Thymus (tissue), 11 donors: ENCODE measurements at regions not wholly inside any gene's neighbourhood (a gene's known extent, or its start where the extent isn't known, plus 50 kb on each side); places are given as distances from the start of the nearest gene placed in this dataset.

Source experiments
- DNase-seq, 9 donors: peaks; one replicate each; pipeline ENCODE4 v3.0.0-alpha.2; 2013; ENCODE audit warnings: low spot score in 9 of 9, low read depth in 6 of 9, missing footprints in 1 of 9
- H3K27ac ChIP-seq, 2 donors: one replicate each; pipeline ENCODE4 v1.5.1; 2013; ENCODE audit warnings: control low read depth in 1 of 2, low read depth in 1 of 2, low read length in 1 of 2, mild to moderate bottlenecking in 1 of 2, moderate library complexity in 1 of 2
- H3K27me3 ChIP-seq, 2 donors: one replicate each; pipeline ENCODE4 v1.5.1; 2013; ENCODE audit warnings: low read length in 1 of 2; ENCODE audit not compliant: control insufficient read depth in 2 of 2, insufficient read depth in 1 of 2
- H3K36me3 ChIP-seq, 2 donors: one replicate each; pipeline ENCODE4 v1.5.1; 2013; ENCODE audit warnings: low read length in 1 of 2, mild to moderate bottlenecking in 1 of 2, moderate library complexity in 1 of 2; ENCODE audit not compliant: control insufficient read depth in 2 of 2, insufficient read depth in 2 of 2
- H3K4me1 ChIP-seq, 2 donors: one replicate each; pipeline ENCODE4 v1.5.1; 2013; ENCODE audit warnings: low read length in 2 of 2; ENCODE audit not compliant: control insufficient read depth in 2 of 2, insufficient read depth in 2 of 2
- H3K4me3 ChIP-seq, 2 donors: one replicate each; pipeline ENCODE4 v1.5.1; 2013; ENCODE audit warnings: low read length in 2 of 2, control low read depth in 1 of 2, mild to moderate bottlenecking in 1 of 2
- H3K9me3 ChIP-seq, 2 donors: one replicate each; pipeline ENCODE4 v1.5.1; 2013; ENCODE audit warnings: low read length in 1 of 2, mild to moderate bottlenecking in 1 of 2; ENCODE audit not compliant: control insufficient read depth in 2 of 2, insufficient read depth in 1 of 2
- WGBS: extraction: QIAGEN DNeasy Blood & Tissue Kit; methylation state at CpG from one replicate; pipeline ENCODE4 v1.1.7; 2013; 5-methylcytosine and 5-hydroxymethylcytosine counted together
- donor health status: healthy.

DNA sequence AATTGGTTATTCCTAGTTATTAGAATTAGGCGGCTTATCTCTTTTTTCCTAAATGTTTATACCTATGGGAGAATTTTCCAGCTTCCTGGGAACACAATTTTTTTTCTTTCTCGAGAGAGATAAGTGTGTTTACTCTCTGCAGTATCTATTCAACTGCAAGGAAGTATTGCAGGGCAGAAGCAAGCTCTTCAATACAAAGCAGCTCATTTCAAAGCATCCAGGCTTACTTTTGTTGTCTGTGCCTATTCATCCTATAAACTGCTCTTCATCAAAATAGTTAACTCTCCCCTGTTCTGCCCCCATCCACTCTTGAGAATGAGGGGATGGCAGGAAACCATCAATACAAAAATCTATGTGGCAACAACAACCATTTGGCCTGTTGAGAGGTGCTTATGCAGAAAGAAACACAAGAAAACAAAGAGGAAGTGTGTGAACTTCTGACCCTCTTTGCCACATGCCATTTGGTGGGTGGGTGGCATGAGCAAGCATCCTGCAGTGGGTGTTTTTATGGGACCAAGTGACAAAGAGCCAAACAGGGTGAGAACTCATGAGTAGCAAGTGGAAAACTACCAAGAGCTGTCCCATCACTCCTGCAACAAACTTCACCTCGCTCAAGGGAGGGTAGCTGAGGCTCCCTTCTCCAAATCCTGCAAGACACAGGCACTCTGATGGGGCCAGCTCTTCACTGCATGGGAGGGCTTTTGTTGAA lies 50.6 kb upstream of the MRPS6 start:
- peak overlapping the region in 1 of 2 donors; percentile 7 for H3K27ac ChIP-seq
- no peaks in the 10 kb centered on the region for H3K27me3 ChIP-seq
- peak in 3 of 9 donors; percentile 11 to 57 (median 40) for DNase-seq
- peaks cover 0 to 4% of the 10 kb centered on the region in 2 donors for H3K9me3 ChIP-seq
- H3K4me3 ChIP-seq = no peak overlapping the region
- H3K36me3 ChIP-seq = no peaks in the 10 kb centered on the region
- peaks cover 3 to 14% of the 10 kb centered on the region in 2 donors for H3K4me1 ChIP-seq
- 63% methylated on average over 3 of the region's 3 CpGs for WGBS

DNA sequence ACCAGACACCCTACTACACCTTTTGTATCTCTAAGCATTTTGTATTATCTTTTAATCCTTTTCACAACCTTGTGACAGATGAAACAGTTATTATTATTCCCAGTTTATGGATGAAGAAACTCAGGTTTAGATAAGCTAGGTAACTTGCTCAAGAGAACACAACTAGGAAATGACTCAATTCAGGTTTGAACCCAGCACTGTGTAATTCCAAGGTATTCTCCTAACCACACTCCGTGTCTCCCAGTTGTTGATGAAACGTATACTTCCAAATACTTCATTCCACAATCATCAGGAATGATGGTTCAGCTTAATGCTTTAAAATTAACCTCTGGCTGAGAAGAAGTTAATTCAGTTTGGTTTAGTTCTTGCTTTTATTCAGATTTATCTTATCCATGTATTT lies 51.7 kb upstream of the MRPS6 start:
- H3K9me3 ChIP-seq = no peaks in the 10 kb centered on the region
- WGBS = 98% methylated on average over 2 of the region's 2 CpGs
- DNase-seq = no peak
- no peaks in the 10 kb centered on the region for H3K36me3 ChIP-seq
- peaks cover 3 to 14% of the 10 kb centered on the region in 2 donors for H3K4me1 ChIP-seq
- H3K4me3 ChIP-seq = no peak overlapping the region
- H3K27ac ChIP-seq = no peak overlapping the region
- no peaks in the 10 kb centered on the region for H3K27me3 ChIP-seq

DNA sequence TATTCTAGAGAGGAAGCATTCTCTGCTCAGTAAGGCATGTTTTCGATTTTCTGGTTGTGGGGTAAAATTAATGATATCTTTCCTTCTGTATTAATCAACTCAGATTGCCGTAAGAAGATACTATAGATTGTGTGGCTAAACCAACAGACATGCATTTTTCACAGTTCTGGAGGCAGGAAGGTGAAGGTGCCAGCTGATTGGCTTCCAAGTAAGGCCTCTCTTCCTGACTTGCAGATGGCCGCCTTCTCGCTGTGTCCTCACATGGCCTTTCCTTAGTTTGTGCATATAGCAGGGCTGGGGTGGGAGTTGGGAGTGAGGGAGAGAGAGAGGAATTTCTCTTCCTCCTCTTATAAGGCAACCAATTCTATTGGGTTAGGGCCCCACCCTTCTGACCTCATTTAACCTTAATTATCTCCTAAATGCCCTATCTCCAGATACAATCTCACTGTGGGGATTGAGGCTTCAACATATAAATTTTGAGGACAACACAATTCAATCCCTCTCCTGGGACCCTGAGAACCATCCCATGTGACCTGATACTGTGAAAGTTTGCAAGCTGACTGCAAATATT lies 52.3 kb upstream of the MRPS6 start:
- no peak overlapping the region for H3K27ac ChIP-seq
- no peaks in the 10 kb centered on the region for H3K27me3 ChIP-seq
- WGBS = 95% methylated on average over 4 of the region's 4 CpGs

DNA sequence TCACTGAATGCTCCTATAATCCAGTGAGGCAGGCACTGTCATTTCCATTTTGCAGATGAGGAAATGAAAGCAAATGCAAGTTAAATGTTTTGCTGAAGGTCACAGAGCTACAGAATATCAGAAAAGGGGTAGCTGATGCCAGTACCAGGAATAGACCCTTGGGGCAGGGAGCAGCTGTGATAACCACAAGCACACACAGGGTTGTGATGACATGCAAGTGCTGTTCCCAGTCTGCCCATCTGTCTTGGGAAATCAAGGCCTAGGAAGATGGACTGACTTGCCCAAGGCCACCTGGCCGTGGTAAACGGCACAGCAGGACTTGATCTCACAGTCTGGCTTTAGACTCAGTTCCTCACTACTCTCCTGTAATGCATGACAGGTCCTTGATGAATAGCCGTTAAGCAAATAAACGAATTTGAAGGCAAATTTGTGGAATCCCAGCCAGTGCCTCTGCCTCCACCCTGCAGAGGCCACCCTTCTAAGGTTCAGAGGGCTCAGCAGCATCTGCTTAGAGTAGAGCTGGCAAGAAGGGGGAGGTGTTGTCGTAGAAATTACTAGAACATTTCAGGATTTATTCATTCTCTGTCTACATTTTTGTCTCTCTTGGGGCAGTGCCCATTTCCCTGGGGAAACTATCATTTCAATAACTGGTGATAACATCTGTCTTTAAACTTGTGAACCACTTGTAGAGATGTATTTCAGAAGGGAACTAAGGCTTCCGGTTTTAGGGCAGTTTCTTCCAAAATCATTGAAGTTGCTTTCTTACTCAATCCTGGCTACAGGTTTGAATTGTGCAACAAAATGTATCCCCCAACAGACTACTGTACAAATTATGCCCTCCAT lies 53.2 kb upstream of the MRPS6 start:
- peak overlapping the region in 1 of 2 donors; percentile 18 for H3K27ac ChIP-seq
- no peaks in the 10 kb centered on the region for H3K36me3 ChIP-seq
- no peak overlapping the region for H3K4me3 ChIP-seq
- no peaks in the 10 kb centered on the region for H3K27me3 ChIP-seq
- DNase-seq = peak in 4 of 9 donors; percentile 9 to 45 (median 14)
- no peaks in the 10 kb centered on the region for H3K9me3 ChIP-seq
- WGBS = 65% methylated on average over 6 of the region's 6 CpGs
- H3K4me1 ChIP-seq = peaks cover 3 to 14% of the 10 kb centered on the region in 2 donors

More for the DNA sequence above, 52.3 kb upstream of the MRPS6 start:
- Histone ChIP-seq H3K4me1 (peaks cover 3 to 14% of the 10 kb centered on the region in 2 donors), H3K36me3 (no peaks in the 10 kb centered on the region), H3K9me3 (no peaks in the 10 kb centered on the region), H3K4me3 (no peak overlapping the region)
- DNase-seq = no peak

DNA sequence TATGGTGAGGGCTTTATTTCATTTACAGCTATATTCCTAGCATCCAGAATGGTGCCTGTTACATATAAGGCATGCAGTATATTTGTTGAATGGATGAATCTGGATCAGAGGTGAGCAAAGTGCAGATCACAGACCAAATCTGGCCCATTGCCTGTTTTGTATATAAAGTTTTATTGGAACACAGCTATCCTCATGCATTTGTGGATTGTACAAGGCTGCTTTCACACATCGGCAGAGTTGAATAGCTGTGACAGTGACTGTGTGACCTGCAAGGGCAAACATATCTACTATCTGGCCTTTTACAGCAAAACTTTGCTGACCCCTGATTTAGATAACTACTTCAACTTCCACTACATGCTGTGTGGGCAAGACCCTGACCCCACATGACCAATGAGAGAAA lies 54.0 kb upstream of the MRPS6 start:
- WGBS = 90% methylated on average over 1 of the region's 1 CpG
- no peak for DNase-seq
- H3K9me3 ChIP-seq = no peaks in the 10 kb centered on the region
- no peaks in the 10 kb centered on the region for H3K27me3 ChIP-seq
- no peaks in the 10 kb centered on the region for H3K36me3 ChIP-seq
- H3K27ac ChIP-seq = no peak overlapping the region
- H3K4me3 ChIP-seq = no peak overlapping the region
- peaks cover 3 to 14% of the 10 kb centered on the region in 2 donors for H3K4me1 ChIP-seq

DNA sequence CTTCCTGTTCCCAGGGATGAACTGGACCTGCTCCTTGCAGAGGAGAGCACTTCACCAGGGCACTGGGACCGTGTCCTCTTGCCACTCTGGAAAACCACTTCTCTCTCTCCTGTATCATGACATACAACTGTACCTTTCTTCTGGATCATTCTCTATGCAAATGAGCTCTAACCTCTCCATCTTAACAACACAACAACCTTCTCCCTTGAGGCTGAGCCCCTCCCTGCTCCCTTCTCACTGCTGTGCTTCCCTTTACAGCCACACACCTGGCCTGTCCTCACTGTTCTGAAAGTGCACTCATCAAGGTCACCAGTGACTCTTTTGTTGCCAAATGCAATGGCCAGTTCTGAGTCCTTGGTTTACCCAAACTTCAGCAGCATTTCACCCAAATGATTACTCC lies 54.5 kb upstream of the MRPS6 start:
- no peak for DNase-seq
- 98% methylated on average over 1 of the region's 1 CpG for WGBS
- Histone ChIP-seq H3K27me3 (no peaks in the 10 kb centered on the region), H3K4me1 (peaks cover 3 to 14% of the 10 kb centered on the region in 2 donors), H3K27ac (no peak overlapping the region), H3K36me3 (no peaks in the 10 kb centered on the region), H3K9me3 (no peaks in the 10 kb centered on the region), H3K4me3 (no peak overlapping the region)

DNA sequence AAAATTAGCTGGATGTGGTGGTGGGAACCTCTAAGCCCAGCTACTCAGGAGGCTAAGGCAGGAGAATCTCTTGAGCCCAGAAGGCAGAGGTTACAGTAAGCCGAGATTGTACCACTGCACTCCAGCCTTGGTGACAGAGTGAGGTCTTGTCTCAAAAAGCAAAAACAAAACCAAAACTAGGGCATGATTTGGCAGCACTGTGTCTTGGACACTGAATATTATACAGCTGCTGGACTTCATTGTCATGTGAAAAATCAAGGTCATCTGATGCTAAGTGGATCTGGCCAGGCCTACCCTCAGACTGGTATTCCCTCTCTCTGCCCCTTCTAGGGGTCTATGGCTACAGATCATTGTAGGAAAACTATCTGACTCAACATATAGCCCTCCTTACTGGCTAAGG lies 55.2 kb upstream of the MRPS6 start:
- Histone ChIP-seq H3K36me3 (no peaks in the 10 kb centered on the region), H3K4me1 (peaks cover 3 to 12% of the 10 kb centered on the region in 2 donors), H3K4me3 (no peak overlapping the region), H3K27ac (no peak overlapping the region), H3K9me3 (no peaks in the 10 kb centered on the region), H3K27me3 (no peaks in the 10 kb centered on the region)
- no peak for DNase-seq
- WGBS = 97% methylated on average over 1 of the region's 1 CpG

DNA sequence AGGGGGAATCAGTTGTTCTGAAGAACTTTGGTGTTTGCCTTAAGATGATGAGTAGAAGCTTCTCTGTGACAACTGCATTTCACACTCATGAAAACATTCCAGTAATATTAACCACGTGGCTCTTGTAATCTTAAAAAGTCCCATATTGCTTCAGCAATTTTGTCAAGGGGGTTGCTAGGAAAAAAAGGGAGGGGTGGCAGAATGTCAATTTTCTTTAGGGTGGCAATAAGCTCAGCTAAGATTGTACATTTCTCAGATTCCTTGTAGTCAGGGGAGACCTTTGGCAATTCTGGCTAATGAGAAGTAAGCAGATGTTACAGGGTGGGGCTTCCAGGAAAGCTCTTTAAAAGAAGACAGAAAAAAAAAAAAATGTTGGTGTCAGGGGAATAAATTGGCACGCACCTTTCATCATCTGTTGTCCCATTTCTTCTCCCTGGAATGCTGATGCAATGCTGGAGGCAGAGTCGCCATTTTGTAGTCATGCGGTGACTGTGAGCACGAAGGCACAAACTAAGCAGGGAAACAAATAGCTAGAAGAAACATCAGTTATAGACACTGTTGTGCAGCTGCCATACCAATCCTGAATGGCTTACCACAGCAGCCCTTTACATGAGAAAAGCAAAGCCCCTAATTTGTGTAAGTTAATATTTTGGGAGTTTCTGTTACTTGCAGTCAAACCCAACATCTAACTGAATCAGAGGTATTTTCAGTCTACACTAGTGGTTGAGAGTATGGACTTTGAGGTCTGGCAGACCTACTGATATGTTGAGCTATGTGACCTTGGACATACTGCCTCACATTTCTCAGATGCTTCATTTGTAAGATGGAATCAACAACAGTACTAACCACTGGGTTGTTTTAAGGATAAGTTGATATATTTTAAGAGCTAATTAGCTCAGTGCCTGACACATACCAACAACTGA lies 56.1 kb upstream of the MRPS6 start:
- Histone ChIP-seq H3K27me3 (no peaks in the 10 kb centered on the region), H3K4me3 (no peak overlapping the region), H3K36me3 (no peaks in the 10 kb centered on the region), H3K9me3 (no peaks in the 10 kb centered on the region), H3K4me1 (peaks cover 0 to 7% of the 10 kb centered on the region in 2 donors), H3K27ac (no peak overlapping the region)
- 95% methylated on average over 5 of the region's 5 CpGs for WGBS
- DNase-seq = no peak
